ENCODE measurements at regions not wholly inside any gene's neighbourhood (a gene's known extent, or its start where the extent isn't known, plus 50 kb on each side); places are given as distances from the start of the nearest gene placed in this dataset.

DNA sequence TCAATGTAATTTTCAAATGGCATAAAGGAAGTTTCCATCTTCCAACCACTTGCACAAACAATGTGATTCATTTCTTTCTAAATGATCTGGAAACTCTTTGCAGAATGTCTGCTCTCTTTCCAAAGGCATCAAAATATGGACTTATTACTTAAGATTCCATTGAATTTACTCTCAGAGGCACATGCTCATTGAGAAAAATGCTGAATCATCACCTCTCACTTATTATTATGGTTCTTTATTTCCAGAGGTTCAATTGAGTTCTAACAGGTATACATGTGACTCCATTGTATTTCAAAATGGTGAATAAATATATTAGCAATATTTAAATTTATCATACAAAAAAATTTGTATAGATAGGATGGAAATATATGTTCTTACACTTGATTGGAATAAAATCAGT lies 1140.6 kb downstream of the EFNA5 start:
- H3K27ac ChIP-seq (ENCODE audit: insufficient read length, low read depth, low read length): no peak overlapping the region
- H3K4me1 ChIP-seq (ENCODE audit: insufficient read depth, low read length): no peaks in the 10 kb centered on the region; the same call in 1 of the 2 replicates
- no peak overlapping the region for H3K56ac ChIP-seq (ENCODE audit: insufficient read length, low read depth, low read length)
- no peak overlapping the region for H2AK5ac ChIP-seq (ENCODE audit: insufficient read length, low read length)
- H3K4ac ChIP-seq (ENCODE audit: low read depth, low read length): no peak overlapping the region
- H3K9me3 ChIP-seq (ENCODE audit: control insufficient read depth, low read depth, low read length): no peaks in the 10 kb centered on the region
- H3K9ac ChIP-seq (ENCODE audit: extremely low read depth, insufficient read length, low read length): no peak overlapping the region
- TF ChIP-seq, protein P1, sequence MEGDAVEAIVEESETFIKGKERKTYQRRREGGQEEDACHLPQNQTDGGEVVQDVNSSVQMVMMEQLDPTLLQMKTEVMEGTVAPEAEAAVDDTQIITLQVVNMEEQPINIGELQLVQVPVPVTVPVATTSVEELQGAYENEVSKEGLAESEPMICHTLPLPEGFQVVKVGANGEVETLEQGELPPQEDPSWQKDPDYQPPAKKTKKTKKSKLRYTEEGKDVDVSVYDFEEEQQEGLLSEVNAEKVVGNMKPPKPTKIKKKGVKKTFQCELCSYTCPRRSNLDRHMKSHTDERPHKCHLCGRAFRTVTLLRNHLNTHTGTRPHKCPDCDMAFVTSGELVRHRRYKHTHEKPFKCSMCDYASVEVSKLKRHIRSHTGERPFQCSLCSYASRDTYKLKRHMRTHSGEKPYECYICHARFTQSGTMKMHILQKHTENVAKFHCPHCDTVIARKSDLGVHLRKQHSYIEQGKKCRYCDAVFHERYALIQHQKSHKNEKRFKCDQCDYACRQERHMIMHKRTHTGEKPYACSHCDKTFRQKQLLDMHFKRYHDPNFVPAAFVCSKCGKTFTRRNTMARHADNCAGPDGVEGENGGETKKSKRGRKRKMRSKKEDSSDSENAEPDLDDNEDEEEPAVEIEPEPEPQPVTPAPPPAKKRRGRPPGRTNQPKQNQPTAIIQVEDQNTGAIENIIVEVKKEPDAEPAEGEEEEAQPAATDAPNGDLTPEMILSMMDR (conservative IDR thresholded peaks at IDR 0.05): no peak
- H4K20me1 ChIP-seq (ENCODE audit: control insufficient read depth, insufficient read depth, insufficient read length): no peaks in the 10 kb centered on the region
- H4K5ac ChIP-seq (ENCODE audit: insufficient read length, low read depth, low read length): no peak overlapping the region
- H3K23ac ChIP-seq (ENCODE audit: insufficient read length, low read depth, low read length): no peak overlapping the region
- Mint-ChIP-seq H3K27ac (no peak overlapping the region), H3K4me3 (no peak overlapping the region), H3K36me3 (ENCODE audit: insufficient read depth in 1 of 3, low read depth in 3 of 3) (no peaks in the 10 kb centered on the region), H3K27me3 (ENCODE audit: low read depth) (no peaks in the 10 kb centered on the region), H3K4me1 (no peaks in the 10 kb centered on the region; a peak in 2 of 4 replicates), H3K9me3 (no peaks in the 10 kb centered on the region)
- H2BK120ac ChIP-seq (ENCODE audit: low read depth, low read length, poor library complexity, severe bottlenecking): no peak overlapping the region
- no peaks in the 10 kb centered on the region for H3K79me2 ChIP-seq (ENCODE audit: insufficient read depth, low read length)
- no peak overlapping the region for H4K91ac ChIP-seq (ENCODE audit: insufficient read length, low read depth, low read length)
- no peak overlapping the region for H4K8ac ChIP-seq (replicated peaks; ENCODE audit: insufficient read length, low read depth, low read length)
- H3K27me3 ChIP-seq (ENCODE audit: insufficient read depth, low read length): no peaks in the 10 kb centered on the region
- no peak overlapping the region for H3K14ac ChIP-seq (ENCODE audit: insufficient read depth, low read length)
- no peak overlapping the region for H2BK15ac ChIP-seq (ENCODE audit: low read depth, low read length)
- H2BK5ac ChIP-seq (ENCODE audit: insufficient read length, low read length): no peak overlapping the region
- no peak overlapping the region for H2AFZ ChIP-seq (ENCODE audit: low read length)
- DNase-seq: no peak
- H2BK20ac ChIP-seq (ENCODE audit: low read depth, low read length, poor library complexity, severe bottlenecking): no peak overlapping the region
- H3T11ph ChIP-seq (ENCODE audit: low read length): no peak overlapping the region
- H3K18ac ChIP-seq (ENCODE audit: insufficient read length, low read depth, low read length): no peak overlapping the region
- H2BK12ac ChIP-seq (ENCODE audit: insufficient read length, low read depth, low read length): no peak overlapping the region
- H3K4me2 ChIP-seq (ENCODE audit: insufficient read depth, insufficient read length, low read length): no peak overlapping the region
- H3K23me2 ChIP-seq (ENCODE audit: insufficient read length, low read depth, low read length, poor library complexity, severe bottlenecking): no peaks in the 10 kb centered on the region
- no peaks in the 10 kb centered on the region for H3K79me1 ChIP-seq (ENCODE audit: insufficient read depth, low read depth, low read length, poor library complexity, severe bottlenecking)
